Neural progenitor cell (in vitro differentiated cells): ENCODE measurements at regions not wholly inside any gene's neighbourhood (a gene's known extent, or its start where the extent isn't known, plus 50 kb on each side); places are given as distances from the start of the nearest gene placed in this dataset.

Experiments
- EZH2 ChIP-seq: fragments of 200-600 bp; sonication (generic); IDR thresholded peaks from 2 replicates; pipeline ENCODE4 v1.6.1; 2017; ENCODE audit warnings: antibody characterized with exemption, mild to moderate bottlenecking, moderate library complexity
- EZH2phosphoT487 ChIP-seq: fragments of 200-600 bp; sonication (generic); IDR thresholded peaks from 2 replicates; pipeline ENCODE4 v1.6.1; 2017; ENCODE audit warnings: antibody characterized with exemption
- TF ChIP-seq, protein P1 (sequence below): fragments of 200-600 bp; sonication (generic); IDR thresholded peaks from 2 replicates; pipeline ENCODE4 v1.5.1; 2017; ENCODE audit warnings: antibody characterized with exemption, mild to moderate bottlenecking

DNA sequence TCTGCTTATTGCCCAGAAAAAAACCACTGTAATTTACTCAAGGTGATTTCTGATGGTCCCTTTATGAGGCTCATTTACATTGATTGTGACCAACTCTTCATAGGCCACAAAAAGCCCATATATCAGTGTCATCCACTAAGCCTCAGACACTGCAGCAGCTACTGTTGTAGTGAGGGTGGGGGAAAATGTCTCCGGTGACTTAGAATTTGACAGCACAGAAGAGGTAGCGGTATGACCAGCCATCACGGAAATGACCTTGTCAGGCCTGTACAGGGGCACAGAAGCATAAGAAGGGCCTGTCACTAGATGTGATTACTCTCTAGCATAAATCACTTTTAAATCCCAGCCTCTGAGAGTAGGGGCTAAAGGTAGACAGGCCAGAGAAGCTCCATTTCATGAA lies 190.3 kb downstream of the PAX3 start:
- TF ChIP-seq, protein P1, sequence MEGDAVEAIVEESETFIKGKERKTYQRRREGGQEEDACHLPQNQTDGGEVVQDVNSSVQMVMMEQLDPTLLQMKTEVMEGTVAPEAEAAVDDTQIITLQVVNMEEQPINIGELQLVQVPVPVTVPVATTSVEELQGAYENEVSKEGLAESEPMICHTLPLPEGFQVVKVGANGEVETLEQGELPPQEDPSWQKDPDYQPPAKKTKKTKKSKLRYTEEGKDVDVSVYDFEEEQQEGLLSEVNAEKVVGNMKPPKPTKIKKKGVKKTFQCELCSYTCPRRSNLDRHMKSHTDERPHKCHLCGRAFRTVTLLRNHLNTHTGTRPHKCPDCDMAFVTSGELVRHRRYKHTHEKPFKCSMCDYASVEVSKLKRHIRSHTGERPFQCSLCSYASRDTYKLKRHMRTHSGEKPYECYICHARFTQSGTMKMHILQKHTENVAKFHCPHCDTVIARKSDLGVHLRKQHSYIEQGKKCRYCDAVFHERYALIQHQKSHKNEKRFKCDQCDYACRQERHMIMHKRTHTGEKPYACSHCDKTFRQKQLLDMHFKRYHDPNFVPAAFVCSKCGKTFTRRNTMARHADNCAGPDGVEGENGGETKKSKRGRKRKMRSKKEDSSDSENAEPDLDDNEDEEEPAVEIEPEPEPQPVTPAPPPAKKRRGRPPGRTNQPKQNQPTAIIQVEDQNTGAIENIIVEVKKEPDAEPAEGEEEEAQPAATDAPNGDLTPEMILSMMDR: no peak
- TF ChIP-seq EZH2: no peak
- TF ChIP-seq EZH2phosphoT487: no peak
